ENCODE measurements at regions not wholly inside any gene's neighbourhood (a gene's known extent, or its start where the extent isn't known, plus 50 kb on each side); places are given as distances from the start of the nearest gene placed in this dataset.
"Not testable (repeated sequence)": the region's sequence is repeated elsewhere in the genome, so short reads cannot be mapped to it uniquely, and the experiment has no call there.

DNA sequence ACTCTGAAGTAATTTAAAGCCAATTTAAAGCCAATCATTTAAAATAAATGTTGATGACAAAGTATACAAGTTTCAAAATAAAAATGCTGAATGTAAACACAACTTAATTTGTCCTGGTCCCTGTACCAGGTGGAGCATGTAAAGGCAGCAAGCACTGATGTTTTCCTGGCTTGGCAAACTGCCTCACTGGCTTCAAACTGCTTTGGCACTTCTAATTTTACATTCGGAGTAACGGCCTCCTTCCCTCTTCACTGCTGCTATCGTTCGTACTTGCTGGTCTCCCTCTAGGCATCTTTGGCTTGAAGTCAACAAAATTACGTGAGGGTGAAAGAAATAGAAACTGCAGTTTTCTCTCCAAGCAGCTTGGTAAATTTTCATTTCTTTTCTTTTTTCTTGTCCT is 287.9 kb downstream of the LTN1 start:
- DNase-seq: peak; percentile 54 to 73 (median 62)

GRCh38 chr21:28703861-28704260 is 288.8 kb downstream of the LTN1 start:
- no peak for DNase-seq

DNA sequence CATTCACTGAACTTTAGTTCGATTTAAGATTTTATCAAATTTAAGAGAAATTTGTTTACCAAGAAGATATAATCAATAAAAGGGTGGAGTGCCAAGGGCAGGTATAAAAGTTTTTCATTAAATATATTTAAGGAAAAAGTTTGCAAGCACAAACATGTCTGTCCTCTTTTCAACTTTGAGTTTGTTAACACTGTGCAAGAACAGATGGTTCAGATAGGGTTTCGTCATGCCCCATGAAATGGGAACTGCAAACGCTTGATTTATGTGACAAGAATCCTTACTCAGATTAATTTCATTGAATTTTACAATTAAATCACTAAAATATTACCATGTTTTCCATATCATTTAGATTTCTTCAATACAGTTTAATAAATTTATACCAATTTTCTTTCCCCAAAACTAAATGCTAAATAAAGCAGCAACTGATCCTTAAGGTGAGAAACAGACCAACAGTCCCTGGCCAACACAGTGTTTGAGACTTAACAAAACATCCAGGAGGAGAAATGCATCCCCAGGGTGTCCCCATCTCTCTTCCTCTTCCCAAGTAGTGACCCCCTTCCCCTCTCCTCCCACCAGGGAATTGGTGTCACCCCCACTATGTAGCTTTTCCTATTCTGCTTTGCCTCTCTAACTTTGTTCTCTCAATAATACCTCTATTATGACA is 292.9 kb downstream of the LTN1 start:
- no peak for DNase-seq

DNA sequence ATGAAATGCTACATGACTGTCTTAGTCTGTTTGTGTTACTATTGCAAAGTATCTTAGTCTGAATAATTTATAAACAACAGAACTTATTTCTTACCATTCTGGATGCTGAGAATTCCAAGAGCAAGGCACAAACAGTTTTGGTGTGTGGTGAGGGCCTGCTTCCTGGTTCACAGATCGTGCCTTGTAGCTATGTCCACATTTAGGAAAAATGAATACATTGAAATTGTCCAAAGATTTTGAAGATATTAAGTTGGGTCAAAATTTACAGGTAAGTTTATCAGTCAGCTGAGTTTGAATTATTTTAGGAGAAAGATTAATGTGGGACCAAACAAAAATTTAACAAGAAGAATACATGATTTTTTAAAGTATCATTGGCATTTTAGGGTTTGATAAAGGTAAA is 293.5 kb downstream of the LTN1 start:
- no peak for DNase-seq

- no peak for DNase-seq
Observed at GRCh38 chr21:28696844-28697410, 295.8 kb downstream of the LTN1 start.

DNA sequence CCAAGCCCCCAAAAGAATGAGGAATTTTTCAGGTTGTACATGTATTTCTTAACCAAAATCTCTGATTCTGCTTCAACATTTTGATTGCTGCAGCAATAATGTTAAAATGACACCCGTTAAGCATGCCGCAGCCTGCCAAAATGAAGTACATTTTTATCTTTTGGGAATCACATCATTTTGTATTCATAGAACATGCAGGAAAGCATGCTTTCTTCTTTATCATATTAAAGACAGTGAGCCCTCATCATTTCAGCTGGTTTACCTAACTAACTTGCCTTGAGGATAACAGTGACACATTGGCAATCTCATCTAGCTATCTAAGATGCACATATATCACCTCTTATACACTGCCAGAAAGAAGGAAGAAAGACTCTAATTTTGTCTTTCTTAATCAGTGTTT is 299.2 kb downstream of the LTN1 start:
- no peak for DNase-seq

- DNase-seq: no peak
Observed at GRCh38 chr21:28690196-28690595, 302.5 kb downstream of the LTN1 start.

DNA sequence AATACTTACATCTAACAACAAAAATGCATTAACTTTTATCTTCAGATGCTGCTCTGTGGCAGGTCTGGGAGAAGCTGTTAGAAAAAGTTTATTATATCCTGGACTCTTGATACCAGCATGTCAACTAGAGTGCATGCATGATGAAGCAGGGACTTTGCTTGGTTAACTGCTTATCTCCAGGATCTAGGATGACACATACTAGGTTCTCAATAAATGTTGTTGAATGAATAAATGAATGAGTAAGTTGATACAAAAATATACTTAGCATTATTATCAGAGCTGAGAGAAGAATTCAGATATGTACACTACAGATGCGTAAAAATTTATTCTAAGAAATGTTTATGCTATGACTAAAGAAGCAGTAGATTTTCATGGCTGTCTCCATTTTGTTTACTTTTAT is 304.3 kb downstream of the LTN1 start:
- no peak for DNase-seq

GRCh38 chr21:28687586-28687985 is 305.1 kb downstream of the LTN1 start:
- no peak for DNase-seq

- peak in 1 of 3 donors; percentile 36 for DNase-seq
Observed at GRCh38 chr21:28683982-28684752, 308.5 kb downstream of the LTN1 start.

DNA sequence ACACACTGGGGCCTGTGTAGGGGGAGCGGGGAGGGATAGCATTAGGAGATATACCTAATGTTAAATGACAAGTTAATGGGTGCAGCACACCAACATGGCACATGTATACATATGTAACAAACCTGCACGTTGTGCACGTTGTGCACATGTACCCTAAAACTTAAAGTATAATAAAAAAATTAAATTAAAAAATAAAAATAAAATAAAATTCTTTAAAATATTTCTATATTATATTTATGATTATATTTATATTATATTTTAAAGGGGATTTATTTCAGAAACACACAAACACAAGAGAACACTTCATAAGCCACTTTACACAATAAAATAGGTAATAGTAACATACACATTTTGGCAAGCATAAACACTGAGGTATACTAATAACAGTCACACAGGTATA is 309.8 kb downstream of the LTN1 start:
- not testable (repeated sequence) for DNase-seq

- DNase-seq: not testable (repeated sequence)
Observed at GRCh38 chr21:28677096-28677495, 315.6 kb downstream of the LTN1 start.

DNA sequence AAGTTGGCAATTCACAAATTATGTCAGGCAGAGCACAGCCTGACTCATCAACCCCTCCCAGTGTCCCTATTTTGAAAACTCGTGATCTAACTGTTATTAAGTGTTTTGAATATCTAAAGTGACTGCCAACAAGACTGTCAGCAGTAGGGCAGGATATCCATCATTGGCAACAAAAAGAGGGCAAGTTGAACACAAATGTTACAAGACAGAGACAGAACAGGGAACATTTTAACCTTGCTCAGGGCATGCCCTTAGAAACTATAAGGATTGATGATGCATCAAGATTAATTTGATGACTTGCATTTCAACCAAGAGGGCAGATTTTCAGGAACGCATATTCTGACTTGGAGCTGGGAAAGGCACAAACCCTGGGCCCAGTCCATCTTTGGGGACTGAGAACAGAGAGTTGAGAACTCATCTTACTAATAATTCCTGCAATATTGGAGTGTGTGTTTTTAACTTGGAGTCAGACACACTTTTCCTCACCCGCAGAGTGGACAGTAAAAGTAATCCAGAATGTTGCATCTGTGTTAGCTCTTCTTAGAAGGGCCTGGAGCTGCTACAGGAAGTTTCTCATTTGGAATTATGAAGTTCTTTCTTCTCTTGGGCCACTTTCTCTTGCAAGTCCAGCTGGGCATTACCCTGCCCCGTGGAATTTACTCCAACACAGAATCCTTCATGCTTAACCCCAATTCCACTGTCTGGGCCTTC is 317.2 kb downstream of the LTN1 start:
- DNase-seq: peak in 2 of 3 donors; percentile 25 to 49

GRCh38 chr21:28674763-28675162 is 317.9 kb downstream of the LTN1 start:
- no peak for DNase-seq

DNA sequence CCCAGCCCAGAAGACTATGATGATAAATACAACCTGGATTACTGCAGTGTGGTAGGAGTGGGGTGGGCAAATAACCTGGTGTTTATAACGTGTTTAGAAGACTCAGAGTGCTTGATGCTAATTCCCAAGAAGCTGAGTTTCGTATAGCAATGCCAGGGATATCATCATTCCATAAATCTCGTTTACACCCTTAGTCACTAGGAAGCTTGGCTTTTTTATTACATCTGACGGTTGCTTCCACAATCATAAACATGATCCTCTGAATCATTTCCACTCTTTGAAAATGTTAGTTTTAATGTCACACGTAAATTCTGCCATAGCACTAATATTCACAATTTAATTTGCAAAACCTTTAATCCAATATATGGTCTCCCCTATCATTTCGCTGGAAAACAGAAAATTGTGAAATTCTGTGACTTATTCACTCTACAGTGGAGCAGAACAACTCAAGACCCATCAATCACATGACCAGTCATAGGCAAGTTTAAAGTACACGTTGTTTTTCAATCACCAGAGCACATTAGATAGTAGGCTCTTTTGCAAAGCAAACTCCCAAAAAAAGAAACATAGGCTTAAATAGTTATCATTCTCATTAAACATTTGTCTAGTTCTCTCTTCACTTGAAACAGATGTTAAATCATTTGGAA is 321.0 kb downstream of the LTN1 start:
- DNase-seq: no peak

DNA sequence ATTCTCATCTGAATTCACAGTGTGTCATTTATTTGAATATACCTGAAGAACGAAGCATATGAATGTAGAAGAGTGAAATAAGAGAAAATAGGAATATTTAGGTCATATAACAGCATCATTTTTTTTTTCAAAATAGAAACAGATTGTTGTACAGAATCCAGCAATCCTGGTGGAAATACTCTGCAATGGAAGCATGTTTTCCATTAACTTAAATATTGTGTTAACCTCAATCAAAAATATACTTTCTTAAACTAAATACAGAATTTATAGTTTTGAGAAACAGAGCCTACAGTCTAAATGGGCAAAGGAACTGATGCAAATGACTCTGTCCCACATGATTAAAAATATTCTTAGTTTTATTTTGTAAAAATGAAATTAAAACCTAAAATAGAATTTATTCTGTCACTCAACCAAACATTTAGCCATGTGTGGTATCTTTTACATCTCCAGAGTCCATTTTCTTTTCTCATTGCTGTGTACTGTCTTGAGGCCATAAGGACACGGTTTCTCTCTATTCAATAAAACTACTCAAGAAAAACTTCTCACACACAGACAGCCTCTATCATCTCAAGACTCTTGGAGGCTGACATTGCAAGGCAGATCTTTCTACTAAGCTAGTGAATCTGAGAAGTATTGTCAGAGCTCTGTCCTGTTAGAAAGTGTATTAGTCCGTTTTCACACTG is 322.6 kb downstream of the LTN1 start:
- peak; percentile 42 to 77 (median 56) for DNase-seq

DNA sequence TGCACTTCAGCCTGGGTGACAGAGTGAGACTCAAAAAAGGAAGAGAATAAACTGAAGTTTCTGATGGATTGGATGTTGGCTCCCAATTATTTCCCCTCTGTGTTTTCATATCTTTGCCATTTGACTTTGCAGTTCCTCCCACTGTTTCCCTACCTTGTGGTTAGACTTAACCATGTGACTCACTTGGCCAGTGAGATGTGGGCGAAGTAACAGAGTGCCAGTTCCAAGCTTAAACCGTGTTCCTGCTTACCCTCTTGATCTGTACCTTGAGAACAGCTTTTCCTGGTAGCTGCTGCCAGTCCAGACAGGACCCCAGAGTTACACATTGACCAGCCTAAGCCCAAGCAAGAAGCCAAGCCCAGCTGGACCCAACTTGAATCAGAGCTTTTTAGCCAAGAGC is 323.4 kb downstream of the LTN1 start:
- no peak for DNase-seq

- no peak for DNase-seq
Observed at GRCh38 chr21:28663754-28664153, 328.9 kb downstream of the LTN1 start.

DNA sequence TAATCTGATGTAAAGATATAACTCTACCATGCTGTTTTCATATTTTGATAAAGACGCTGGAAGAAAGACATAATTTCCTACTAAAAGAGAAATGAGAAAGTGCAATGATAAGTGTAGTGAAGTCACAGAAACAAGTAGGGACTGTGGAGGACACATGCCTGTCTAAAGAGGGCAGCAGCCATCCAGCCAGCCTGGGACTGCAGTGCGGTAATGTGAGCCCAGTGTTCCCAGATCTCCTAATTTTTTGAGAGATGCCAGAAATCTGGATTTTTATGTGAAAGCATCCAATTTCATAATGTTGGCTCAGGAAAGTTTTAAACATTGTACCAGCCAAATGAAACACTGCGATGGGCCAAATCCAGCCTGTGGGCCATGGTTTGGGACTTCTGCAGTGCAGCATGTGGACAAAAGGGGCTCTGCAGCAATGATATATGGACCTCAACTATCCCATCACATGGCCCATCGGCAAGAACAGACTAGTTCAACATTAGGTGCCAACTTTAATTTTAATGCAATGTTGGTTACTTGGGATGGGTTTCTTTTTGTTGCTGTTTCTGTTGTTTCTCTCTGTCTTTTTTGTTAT is 329.5 kb downstream of the LTN1 start:
- DNase-seq: no peak

- DNase-seq: peak in 2 of 3 donors; percentile 34 to 82
Observed at GRCh38 chr21:28657566-28657965, 335.1 kb downstream of the LTN1 start.

DNA sequence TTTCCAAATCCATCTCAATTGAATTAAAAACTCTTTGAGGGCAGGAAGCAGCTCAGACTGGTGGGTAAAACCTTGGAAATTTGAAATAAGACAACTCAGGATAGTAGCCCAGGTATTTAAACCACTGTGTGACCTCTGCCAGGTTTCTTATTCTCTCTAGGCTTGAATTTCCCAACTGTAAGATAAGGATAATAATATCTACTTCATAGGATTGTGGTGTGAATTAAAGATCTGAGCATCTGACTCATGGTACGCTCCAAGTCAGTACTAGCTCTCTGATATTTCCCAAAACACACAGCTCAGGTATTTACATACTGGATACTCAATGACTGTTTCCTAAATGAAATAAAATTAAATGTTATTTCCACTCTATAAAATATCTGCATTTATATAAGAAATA is 337.2 kb downstream of the LTN1 start:
- no peak for DNase-seq
